ENCODE measurements at regions not wholly inside any gene's neighbourhood (a gene's known extent, or its start where the extent isn't known, plus 50 kb on each side); places are given as distances from the start of the nearest gene placed in this dataset.

DNA sequence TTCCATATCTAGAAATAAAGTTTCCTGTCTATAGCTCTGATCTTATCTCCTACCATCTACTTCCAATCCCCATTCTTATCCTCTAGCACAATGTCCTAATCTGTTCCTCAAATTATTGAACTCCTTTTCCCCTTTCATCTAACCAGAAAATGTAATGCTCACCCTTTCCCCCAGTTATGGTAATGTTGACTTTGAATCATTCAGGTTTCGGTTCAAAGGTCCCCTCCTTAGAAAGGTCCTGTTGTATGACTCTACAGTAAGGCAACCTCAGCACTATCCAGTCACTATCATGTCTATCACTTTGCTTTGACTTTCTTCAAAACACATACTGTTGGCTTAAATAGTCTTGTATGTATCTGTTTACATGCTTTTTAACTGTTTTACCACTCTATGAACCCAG is 264.2 kb upstream of the PCDH15 start:
- TF ChIP-seq EGR1 (IDR thresholded peaks at IDR 0.05; ENCODE audit: borderline replicate concordance, low read depth, low read length) (no peak), TCF12 (IDR thresholded peaks at IDR 0.05; ENCODE audit: low read depth, low read length) (no peak), CREB1 (IDR thresholded peaks at IDR 0.05) (no peak), CEBPB (IDR thresholded peaks at IDR 0.05; ENCODE audit: low read depth, low read length) (no peak), GABPA (IDR thresholded peaks at IDR 0.05; ENCODE audit: borderline replicate concordance, insufficient read depth, low read length) (no peak), ZNF274 (IDR thresholded peaks at IDR 0.05; ENCODE audit: borderline replicate concordance, extremely low read depth, low read length) (no peak), CTBP2 (IDR thresholded peaks at IDR 0.05; ENCODE audit: borderline replicate concordance, insufficient read depth, insufficient read length, low read length) (no peak), SP4 (IDR thresholded peaks at IDR 0.05; ENCODE audit: low read length) (no peak), EP300 (IDR thresholded peaks at IDR 0.05; ENCODE audit: borderline replicate concordance in 1 of 2, low read depth in 2 of 2, low read length in 2 of 2) (no peak), CHD2 (IDR thresholded peaks at IDR 0.05; ENCODE audit: low read length) (no peak), RAD21 (IDR thresholded peaks at IDR 0.05 in 1 of 2, conservative IDR thresholded peaks at IDR 0.05 in 1 of 2; ENCODE audit: low read depth in 2 of 2, low read length in 2 of 2) (no peak), RBBP5 (IDR thresholded peaks at IDR 0.05; ENCODE audit: borderline replicate concordance, low read depth, low read length) (no peak), SIN3A (conservative IDR thresholded peaks at IDR 0.05 in 1 of 2, IDR thresholded peaks at IDR 0.05 in 1 of 2; ENCODE audit: low read depth in 1 of 2, low read length in 2 of 2) (no peak), TBP (IDR thresholded peaks at IDR 0.05; ENCODE audit: low read depth, low read length) (no peak)
- Histone ChIP-seq H3K9ac (replicated peaks in 1 of 4; ENCODE audit: extremely low read depth in 1 of 4, low read depth in 3 of 4, low read length in 3 of 4) (no peak overlapping the region), H3K79me2 (ENCODE audit: control insufficient read depth in 1 of 2, insufficient read depth in 2 of 2, low read length in 2 of 2) (no peaks in the 10 kb centered on the region), H3K18ac (ENCODE audit: extremely low read depth, low read length) (no peak overlapping the region), H2BK5ac (ENCODE audit: low read depth, low read length) (no peak overlapping the region), H4K20me1 (replicated peaks in 1 of 2; ENCODE audit: control insufficient read depth in 1 of 2, insufficient read depth in 2 of 2, low read length in 2 of 2) (no peaks in the 10 kb centered on the region), H3K9me3 (ENCODE audit: insufficient read depth in 2 of 2, low read depth in 1 of 2, low read length in 1 of 2) (no peaks in the 10 kb centered on the region), H3K4ac (replicated peaks; ENCODE audit: insufficient read length, low read depth, low read length) (no peak overlapping the region), H2AFZ (ENCODE audit: low read length) (0 out of 2 replicates have a peak overlapping the region, but pooled peaks have one; percentile 10), H4K91ac (replicated peaks; ENCODE audit: insufficient read length, low read length) (no peak overlapping the region), H3K4me3 (ENCODE audit: extremely low read depth in 1 of 4, insufficient read depth in 2 of 4, low read depth in 3 of 4, low read length in 4 of 4) (no peak overlapping the region), H2BK120ac (replicated peaks; ENCODE audit: low read depth, low read length) (no peak overlapping the region), H2BK15ac (ENCODE audit: low read length) (no peak overlapping the region), H3K4me2 (ENCODE audit: insufficient read depth in 1 of 2, low read depth in 2 of 2, low read length in 2 of 2) (no peak overlapping the region), H2BK20ac (ENCODE audit: low read length) (no peak overlapping the region), H3K23me2 (ENCODE audit: low read depth, low read length) (no peaks in the 10 kb centered on the region), H2AK5ac (ENCODE audit: low read depth, low read length) (no peak overlapping the region), H3K56ac (replicated peaks; ENCODE audit: insufficient read length, low read depth, low read length) (no peak overlapping the region), H3K4me1 (replicated peaks in 1 of 4; ENCODE audit: control insufficient read depth in 3 of 4, insufficient read depth in 4 of 4, low read length in 3 of 4) (no peaks in the 10 kb centered on the region), H4K5ac (ENCODE audit: insufficient read length, low read depth, low read length) (no peak overlapping the region), H3K79me1 (ENCODE audit: low read depth, low read length) (no peaks in the 10 kb centered on the region), H3K27ac (ENCODE audit: low read depth, low read length) (no peak overlapping the region), H3K23ac (ENCODE audit: insufficient read length) (no peak overlapping the region), H3K27me3 (replicated peaks in 1 of 4; ENCODE audit: control insufficient read depth in 3 of 4, extremely low read depth in 1 of 4, insufficient read depth in 3 of 4, low read length in 3 of 4) (no peaks in the 10 kb centered on the region), H3K36me3 (ENCODE audit: control insufficient read depth in 2 of 4, insufficient read depth in 4 of 4, low read length in 3 of 4) (no peaks in the 10 kb centered on the region), H3K14ac (ENCODE audit: insufficient read length) (no peak overlapping the region), H4K8ac (ENCODE audit: extremely low read depth, insufficient read depth, low read length) (no peak overlapping the region), H2BK12ac (ENCODE audit: low read depth, low read length) (no peak overlapping the region)
- FAIRE-seq (no peak), DNase-seq (ENCODE audit: low read depth in 1 of 2, low spot score in 2 of 2) (no peak)
- POLR2A ChIA-PET (ENCODE audit: partially characterized antibody) = no interaction called here
- 94% methylated on average over 1 of the region's 1 CpG; no CpG with 5 or more reads in 1 of the 2 experiments for WGBS, 2 experiments (ENCODE audit: extremely low coverage in 1 of 2, insufficient coverage in 1 of 2, insufficient read length in 1 of 2, insufficient replicate concordance in 2 of 2, low coverage in 1 of 2, low lambda C conversion rate in 2 of 2, missing lambda C conversion rate in 1 of 2)
- CTCF ChIA-PET (ENCODE audit: partially characterized antibody) = interaction anchor here (0.6 kb wide), 1 partner anchor 163 kb away, joined by 3 read pairs; no protein-coding TSS in a partner anchor

Data from H1 (cell line).